ENCODE measurements at regions not wholly inside any gene's neighbourhood (a gene's known extent, or its start where the extent isn't known, plus 50 kb on each side); places are given as distances from the start of the nearest gene placed in this dataset.
"Not testable (repeated sequence)": the region's sequence is repeated elsewhere in the genome, so short reads cannot be mapped to it uniquely, and the experiment has no call there.

GRCh38 chr10:21042536-21042935 lies 145.4 kb upstream of the NEBL start:
- no peaks in the 10 kb centered on the region for H3K4me1 ChIP-seq (ENCODE audit: control insufficient read depth in 1 of 2, insufficient read depth in 2 of 2, low read length in 2 of 2)
- no peak overlapping the region for H3K9ac ChIP-seq (ENCODE audit: low read depth in 1 of 2, low read length in 2 of 2)
- no peaks in the 10 kb centered on the region for H3K9me3 ChIP-seq (ENCODE audit: control insufficient read depth in 1 of 2, low read length in 2 of 2)
- no peaks in the 10 kb centered on the region for H3K36me3 ChIP-seq (ENCODE audit: control insufficient read depth in 1 of 2, insufficient read depth in 2 of 2, low read length in 2 of 2)
- no peak overlapping the region for H3K4me3 ChIP-seq (ENCODE audit: low read depth in 1 of 2, low read length in 2 of 2)
- no peaks in the 10 kb centered on the region for H3K27me3 ChIP-seq (ENCODE audit: control insufficient read depth in 1 of 2, insufficient read depth in 2 of 2, low read length in 2 of 2)
- H3K27ac ChIP-seq (ENCODE audit: low read depth, low read length) = no peak overlapping the region

GRCh38 chr10:21041763-21042458 lies 144.8 kb upstream of the NEBL start:
- H3K4me3 ChIP-seq (ENCODE audit: low read depth in 1 of 2, low read length in 2 of 2) = no peak overlapping the region
- no peaks in the 10 kb centered on the region for H3K36me3 ChIP-seq (ENCODE audit: control insufficient read depth in 1 of 2, insufficient read depth in 2 of 2, low read length in 2 of 2)
- H3K9me3 ChIP-seq (ENCODE audit: control insufficient read depth in 1 of 2, low read length in 2 of 2) = no peaks in the 10 kb centered on the region
- no peak overlapping the region for H3K9ac ChIP-seq (ENCODE audit: low read depth in 1 of 2, low read length in 2 of 2)
- H3K27ac ChIP-seq (ENCODE audit: low read depth, low read length) = no peak overlapping the region
- no peaks in the 10 kb centered on the region for H3K27me3 ChIP-seq (ENCODE audit: control insufficient read depth in 1 of 2, insufficient read depth in 2 of 2, low read length in 2 of 2)
- no peaks in the 10 kb centered on the region for H3K4me1 ChIP-seq (ENCODE audit: control insufficient read depth in 1 of 2, insufficient read depth in 2 of 2, low read length in 2 of 2)

GRCh38 chr10:21039721-21040120 lies 142.6 kb upstream of the NEBL start:
- Histone ChIP-seq H3K36me3 (ENCODE audit: control insufficient read depth in 1 of 2, insufficient read depth in 2 of 2, low read length in 2 of 2) (no peaks in the 10 kb centered on the region), H3K4me3 (ENCODE audit: low read depth in 1 of 2, low read length in 2 of 2) (no peak overlapping the region), H3K27ac (ENCODE audit: low read depth, low read length) (no peak overlapping the region), H3K4me1 (ENCODE audit: control insufficient read depth in 1 of 2, insufficient read depth in 2 of 2, low read length in 2 of 2) (no peaks in the 10 kb centered on the region), H3K9me3 (ENCODE audit: control insufficient read depth in 1 of 2, low read length in 2 of 2) (no peaks in the 10 kb centered on the region), H3K9ac (ENCODE audit: low read depth in 1 of 2, low read length in 2 of 2) (no peak overlapping the region), H3K27me3 (ENCODE audit: control insufficient read depth in 1 of 2, insufficient read depth in 2 of 2, low read length in 2 of 2) (no peaks in the 10 kb centered on the region)

- Histone ChIP-seq H3K27ac (ENCODE audit: low read depth, low read length) (no peak overlapping the region), H3K4me3 (ENCODE audit: low read depth in 1 of 2, low read length in 2 of 2) (no peak overlapping the region), H3K9me3 (ENCODE audit: control insufficient read depth in 1 of 2, low read length in 2 of 2) (no peaks in the 10 kb centered on the region), H3K36me3 (ENCODE audit: control insufficient read depth in 1 of 2, insufficient read depth in 2 of 2, low read length in 2 of 2) (no peaks in the 10 kb centered on the region), H3K9ac (ENCODE audit: low read depth in 1 of 2, low read length in 2 of 2) (no peak overlapping the region), H3K27me3 (ENCODE audit: control insufficient read depth in 1 of 2, insufficient read depth in 2 of 2, low read length in 2 of 2) (no peaks in the 10 kb centered on the region), H3K4me1 (ENCODE audit: control insufficient read depth in 1 of 2, insufficient read depth in 2 of 2, low read length in 2 of 2) (no peaks in the 10 kb centered on the region)
These were observed 139.6 kb upstream of the NEBL start for GRCh38 chr10:21036757-21037156.

GRCh38 chr10:21034770-21035169 lies 137.7 kb upstream of the NEBL start:
- not testable (repeated sequence) for H3K27ac ChIP-seq (ENCODE audit: low read depth, low read length); H3K27me3 ChIP-seq (ENCODE audit: control insufficient read depth in 1 of 2, insufficient read depth in 2 of 2, low read length in 2 of 2); H3K4me1 ChIP-seq (ENCODE audit: control insufficient read depth in 1 of 2, insufficient read depth in 2 of 2, low read length in 2 of 2); H3K4me3 ChIP-seq (ENCODE audit: low read depth in 1 of 2, low read length in 2 of 2); H3K9ac ChIP-seq (ENCODE audit: low read depth in 1 of 2, low read length in 2 of 2); H3K36me3 ChIP-seq (ENCODE audit: control insufficient read depth in 1 of 2, insufficient read depth in 2 of 2, low read length in 2 of 2); H3K9me3 ChIP-seq (ENCODE audit: control insufficient read depth in 1 of 2, low read length in 2 of 2)

GRCh38 chr10:21034241-21034640 lies 137.1 kb upstream of the NEBL start:
- Histone ChIP-seq H3K9me3 (ENCODE audit: control insufficient read depth in 1 of 2, low read length in 2 of 2) (no peaks in the 10 kb centered on the region), H3K27ac (ENCODE audit: low read depth, low read length) (no peak overlapping the region), H3K4me3 (ENCODE audit: low read depth in 1 of 2, low read length in 2 of 2) (no peak overlapping the region), H3K4me1 (ENCODE audit: control insufficient read depth in 1 of 2, insufficient read depth in 2 of 2, low read length in 2 of 2) (no peaks in the 10 kb centered on the region), H3K36me3 (ENCODE audit: control insufficient read depth in 1 of 2, insufficient read depth in 2 of 2, low read length in 2 of 2) (no peaks in the 10 kb centered on the region), H3K9ac (ENCODE audit: low read depth in 1 of 2, low read length in 2 of 2) (no peak overlapping the region), H3K27me3 (ENCODE audit: control insufficient read depth in 1 of 2, insufficient read depth in 2 of 2, low read length in 2 of 2) (no peaks in the 10 kb centered on the region)

GRCh38 chr10:21032587-21033319 lies 135.6 kb upstream of the NEBL start:
- Histone ChIP-seq H3K4me3 (ENCODE audit: low read depth in 1 of 2, low read length in 2 of 2) (no peak overlapping the region), H3K27ac (ENCODE audit: low read depth, low read length) (no peak overlapping the region), H3K36me3 (ENCODE audit: control insufficient read depth in 1 of 2, insufficient read depth in 2 of 2, low read length in 2 of 2) (no peaks in the 10 kb centered on the region), H3K4me1 (ENCODE audit: control insufficient read depth in 1 of 2, insufficient read depth in 2 of 2, low read length in 2 of 2) (no peaks in the 10 kb centered on the region), H3K9ac (ENCODE audit: low read depth in 1 of 2, low read length in 2 of 2) (no peak overlapping the region), H3K27me3 (ENCODE audit: control insufficient read depth in 1 of 2, insufficient read depth in 2 of 2, low read length in 2 of 2) (no peaks in the 10 kb centered on the region), H3K9me3 (ENCODE audit: control insufficient read depth in 1 of 2, low read length in 2 of 2) (no peaks in the 10 kb centered on the region)

GRCh38 chr10:21031232-21031795 lies 134.2 kb upstream of the NEBL start:
- Histone ChIP-seq H3K9me3 (ENCODE audit: control insufficient read depth in 1 of 2, low read length in 2 of 2) (no peaks in the 10 kb centered on the region), H3K36me3 (ENCODE audit: control insufficient read depth in 1 of 2, insufficient read depth in 2 of 2, low read length in 2 of 2) (no peaks in the 10 kb centered on the region), H3K9ac (ENCODE audit: low read depth in 1 of 2, low read length in 2 of 2) (no peak overlapping the region), H3K4me3 (ENCODE audit: low read depth in 1 of 2, low read length in 2 of 2) (no peak overlapping the region), H3K27me3 (ENCODE audit: control insufficient read depth in 1 of 2, insufficient read depth in 2 of 2, low read length in 2 of 2) (no peaks in the 10 kb centered on the region), H3K27ac (ENCODE audit: low read depth, low read length) (no peak overlapping the region), H3K4me1 (ENCODE audit: control insufficient read depth in 1 of 2, insufficient read depth in 2 of 2, low read length in 2 of 2) (no peaks in the 10 kb centered on the region)

- H3K4me3 ChIP-seq (ENCODE audit: low read depth in 1 of 2, low read length in 2 of 2) = no peak overlapping the region
- no peak overlapping the region for H3K9ac ChIP-seq (ENCODE audit: low read depth in 1 of 2, low read length in 2 of 2)
- H3K9me3 ChIP-seq (ENCODE audit: control insufficient read depth in 1 of 2, low read length in 2 of 2) = no peaks in the 10 kb centered on the region
- H3K4me1 ChIP-seq (ENCODE audit: control insufficient read depth in 1 of 2, insufficient read depth in 2 of 2, low read length in 2 of 2) = no peaks in the 10 kb centered on the region
- no peaks in the 10 kb centered on the region for H3K27me3 ChIP-seq (ENCODE audit: control insufficient read depth in 1 of 2, insufficient read depth in 2 of 2, low read length in 2 of 2)
- H3K27ac ChIP-seq (ENCODE audit: low read depth, low read length) = no peak overlapping the region
- H3K36me3 ChIP-seq (ENCODE audit: control insufficient read depth in 1 of 2, insufficient read depth in 2 of 2, low read length in 2 of 2) = no peaks in the 10 kb centered on the region
These were observed 133.0 kb upstream of the NEBL start for GRCh38 chr10:21030091-21030490.

- Histone ChIP-seq H3K27me3 (ENCODE audit: control insufficient read depth in 1 of 2, insufficient read depth in 2 of 2, low read length in 2 of 2) (no peaks in the 10 kb centered on the region), H3K27ac (ENCODE audit: low read depth, low read length) (no peak overlapping the region), H3K36me3 (ENCODE audit: control insufficient read depth in 1 of 2, insufficient read depth in 2 of 2, low read length in 2 of 2) (no peaks in the 10 kb centered on the region), H3K4me1 (ENCODE audit: control insufficient read depth in 1 of 2, insufficient read depth in 2 of 2, low read length in 2 of 2) (no peaks in the 10 kb centered on the region), H3K9ac (ENCODE audit: low read depth in 1 of 2, low read length in 2 of 2) (no peak overlapping the region), H3K9me3 (ENCODE audit: control insufficient read depth in 1 of 2, low read length in 2 of 2) (no peaks in the 10 kb centered on the region), H3K4me3 (ENCODE audit: low read depth in 1 of 2, low read length in 2 of 2) (no peak overlapping the region)
These were observed 125.7 kb upstream of the NEBL start for GRCh38 chr10:21022821-21023220.

Data from duodenal mucosa (tissue), 2 donors.